ENCODE measurements at regions not wholly inside any gene's neighbourhood (a gene's known extent, or its start where the extent isn't known, plus 50 kb on each side); places are given as distances from the start of the nearest gene placed in this dataset.
"Not testable (repeated sequence)": the region's sequence is repeated elsewhere in the genome, so short reads cannot be mapped to it uniquely, and the experiment has no call there.

- TF ChIP-seq ZNF384 (IDR thresholded peaks at IDR 0.05; ENCODE audit: borderline replicate concordance, low read depth, low read length), result no peak
- TF ChIP-seq MAX (IDR thresholded peaks at IDR 0.05; ENCODE audit: low read depth, low read length), result no peak
- TF ChIP-seq ZNF24 (IDR thresholded peaks at IDR 0.05), result no peak
Observed at GRCh38 chr2:192498747-192499146, 304.0 kb upstream of the TMEFF2 start (continued).

DNA sequence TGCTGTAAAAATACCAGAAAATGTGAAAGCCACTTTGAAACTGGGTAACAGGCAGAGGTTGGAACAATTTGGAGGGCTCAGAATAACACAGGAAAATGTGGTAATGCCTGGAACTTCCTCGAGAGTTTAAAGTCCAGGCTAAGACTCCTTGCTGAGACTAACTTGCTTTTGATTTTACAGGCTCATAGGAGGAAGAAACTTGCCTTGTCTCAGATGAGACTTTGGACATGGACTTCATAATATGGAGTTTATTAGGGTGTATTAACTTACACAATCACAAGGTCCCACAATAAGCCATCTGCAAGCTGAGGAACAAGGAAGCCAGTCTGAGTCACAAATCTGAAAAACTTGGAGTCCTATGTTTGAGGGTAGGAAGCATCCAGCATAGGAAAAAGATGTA is 293.4 kb upstream of the TMEFF2 start:
- H3K36me3 ChIP-seq (ENCODE audit: control insufficient read depth in 2 of 2, insufficient read depth in 2 of 2, low read length in 1 of 2); in situ Hi-C loops (cut with MboI); CTCF ChIA-PET; H3K4me1 ChIP-seq (ENCODE audit: control insufficient read depth, insufficient read depth, low read length); H3K27me3 ChIP-seq (replicated peaks in 1 of 2; ENCODE audit: control insufficient read depth in 2 of 2, insufficient read depth in 2 of 2, low read length in 1 of 2); BruUV-seq (replicated peaks); DNase-seq (ENCODE audit: low read depth, low spot score); SMC1A ChIA-PET (ENCODE audit: uncharacterized antibody, unreplicated experiment); H3K79me2 ChIP-seq (ENCODE audit: control insufficient read depth, insufficient read depth, low read length); ATAC-seq; H3K9ac ChIP-seq (ENCODE audit: control insufficient read depth, insufficient read depth, low read length); FAIRE-seq; H3K9me3 ChIP-seq (replicated peaks; ENCODE audit: control insufficient read depth, insufficient read depth, low read length); H4K20me1 ChIP-seq (ENCODE audit: control insufficient read depth, insufficient read depth); H3K4me3 ChIP-seq; H3K4me2 ChIP-seq (ENCODE audit: control insufficient read depth, insufficient read depth); H3K27ac ChIP-seq (ENCODE audit: control insufficient read depth, insufficient read depth); RAD21 ChIA-PET (ENCODE audit: unreplicated experiment); POLR2A ChIA-PET; H2AFZ ChIP-seq (ENCODE audit: control insufficient read depth, low read depth, low read length); intact Hi-C loops (cut with micrococcal nuclease; ENCODE audit: unreplicated experiment): not testable (repeated sequence)
- 8% methylated on average over 1 of the region's 1 CpG for WGBS (ENCODE audit: insufficient coverage, insufficient replicate concordance, low lambda C conversion rate, missing lambda C conversion rate)

DNA sequence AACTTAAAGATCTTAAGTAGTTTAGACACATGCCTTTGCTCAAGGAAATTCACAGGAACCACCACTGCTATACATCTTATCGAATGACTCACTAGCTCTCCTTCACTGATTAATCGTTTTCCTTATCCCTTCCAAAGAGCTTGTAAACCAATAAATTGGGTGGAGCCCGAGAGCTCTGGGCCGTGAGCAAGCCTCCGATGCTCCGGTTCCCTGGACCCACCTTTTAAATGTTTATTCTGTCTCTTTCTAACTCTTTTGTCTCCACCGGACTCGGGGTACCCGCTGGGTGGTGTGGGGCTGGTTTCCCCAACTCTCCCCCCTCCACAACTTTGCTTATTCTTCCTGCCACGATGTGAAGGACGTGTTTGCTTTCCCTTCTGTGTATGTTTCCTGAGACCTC is 292.9 kb upstream of the TMEFF2 start:
- no peak for DNase-seq (ENCODE audit: low read depth, low spot score)
- POLR2A ChIA-PET, result no interaction called here
- H3K27ac ChIP-seq (ENCODE audit: control insufficient read depth, insufficient read depth), result no peak overlapping the region
- no peaks in the 10 kb centered on the region for H3K4me1 ChIP-seq (ENCODE audit: control insufficient read depth, insufficient read depth, low read length)
- BruUV-seq (replicated peaks), result no TSS peak
- H3K9me3 ChIP-seq (replicated peaks; ENCODE audit: control insufficient read depth, insufficient read depth, low read length), result no peaks in the 10 kb centered on the region
- no peaks in the 10 kb centered on the region for H3K36me3 ChIP-seq (ENCODE audit: control insufficient read depth in 2 of 2, insufficient read depth in 2 of 2, low read length in 1 of 2)
- H3K4me2 ChIP-seq (ENCODE audit: control insufficient read depth, insufficient read depth), result no peak overlapping the region
- intact Hi-C loops (cut with micrococcal nuclease; ENCODE audit: unreplicated experiment), result no loop called here
- no peak for FAIRE-seq
- H3K79me2 ChIP-seq (ENCODE audit: control insufficient read depth, insufficient read depth, low read length), result no peaks in the 10 kb centered on the region
- H2AFZ ChIP-seq (ENCODE audit: control insufficient read depth, low read depth, low read length), result no peak overlapping the region
- no peak for TF ChIP-seq MYB (IDR thresholded peaks at IDR 0.05; ENCODE audit: borderline replicate concordance, low read depth, low read length)
- no peak for TF ChIP-seq CBFB (IDR thresholded peaks at IDR 0.05; ENCODE audit: low read depth)
- TF ChIP-seq ESRRA (IDR thresholded peaks at IDR 0.05; ENCODE audit: low read length), result no peak
- no peak for TF ChIP-seq MTA3 (IDR thresholded peaks at IDR 0.05; ENCODE audit: borderline replicate concordance, low read length)
- no peak for TF ChIP-seq EP300 (IDR thresholded peaks at IDR 0.05; ENCODE audit: borderline replicate concordance in 1 of 2, control insufficient read depth in 1 of 2, low read depth in 2 of 2, low read length in 2 of 2)
- TF ChIP-seq USF2 (IDR thresholded peaks at IDR 0.05; ENCODE audit: borderline replicate concordance, low read depth, low read length), result no peak
- no peak for TF ChIP-seq NBN (IDR thresholded peaks at IDR 0.05)
- TF ChIP-seq DPF2 (IDR thresholded peaks at IDR 0.05), result no peak
- TF ChIP-seq SMARCA5 (IDR thresholded peaks at IDR 0.05), result no peak
- CTCF ChIA-PET, result no interaction called here
- H3K9ac ChIP-seq (ENCODE audit: control insufficient read depth, insufficient read depth, low read length), result no peak overlapping the region
- no peak overlapping the region for H3K4me3 ChIP-seq
- WGBS (ENCODE audit: insufficient coverage, insufficient replicate concordance, low lambda C conversion rate, missing lambda C conversion rate), result 5% methylated on average over 11 of the region's 11 CpGs
- no peak for ATAC-seq
- no peaks in the 10 kb centered on the region for H4K20me1 ChIP-seq (ENCODE audit: control insufficient read depth, insufficient read depth)
- RAD21 ChIA-PET (ENCODE audit: unreplicated experiment), result no interaction called here
- in situ Hi-C loops (cut with MboI), result no loop called here
- SMC1A ChIA-PET (ENCODE audit: uncharacterized antibody, unreplicated experiment), result no interaction called here
- no peaks in the 10 kb centered on the region for H3K27me3 ChIP-seq (replicated peaks in 1 of 2; ENCODE audit: control insufficient read depth in 2 of 2, insufficient read depth in 2 of 2, low read length in 1 of 2)

All from GM12878 (cell line).